Caco-2 (cell line): ENCODE measurements at regions not wholly inside any gene's neighbourhood (a gene's known extent, or its start where the extent isn't known, plus 50 kb on each side); places are given as distances from the start of the nearest gene placed in this dataset.

Source experiments
- BruUV-seq: library from RNA; stranded (reverse); fragments of 400-500 nt; replicated peaks from 2 replicates; lab custom pipeline; 2021; lab: Mats Ljungman, UMichigan
- CTCF ChIA-PET: fragments of 300-600 bp; sonication (Branson Sonifier 250); formaldehyde crosslinking; loops from one replicate; lab custom pipeline; 2022; ENCODE audit warnings: antibody characterized with exemption; lab: Charles Lee
- POLR2A ChIA-PET: fragments of 300-600 bp; sonication (Branson Sonifier 250); formaldehyde crosslinking; loops from one replicate; lab custom pipeline; 2022; ENCODE audit warnings: antibody characterized with exemption; lab: Charles Lee
- DNase-seq, 2 experiments: peaks; one replicate each; pipeline versions ENCODE4 v3.0.0 to v3.0.0-alpha.2; 2020 to 2022
- H3K27me3 ChIP-seq: replicated peaks from 2 replicates; pipeline ENCODE4 v1.6.0; 2011; ENCODE audit warnings: low read length; ENCODE audit not compliant: control insufficient read depth, insufficient read depth
- H3K36me3 ChIP-seq: 2 replicates; pipeline ENCODE4 v1.5.1; 2011; ENCODE audit warnings: low read length; ENCODE audit not compliant: control insufficient read depth, insufficient read depth
- H3K4me1 ChIP-seq: fragments of 250-450 bp; sonication (Bioruptor Pico); 2 replicates; pipeline ENCODE4 v1.5.1; 2020; ENCODE audit warnings: mild to moderate bottlenecking
- H3K4me3 ChIP-seq: 2 replicates; pipeline ENCODE4 v1.5.1; 2011; ENCODE audit warnings: low read depth, mild to moderate bottlenecking, control low read depth, low read length
- H3K9me3 ChIP-seq: fragments of 250-450 bp; sonication (Bioruptor Pico); 2 replicates; pipeline ENCODE4 v1.5.1; 2020; ENCODE audit warnings: mild to moderate bottlenecking, moderate library complexity
- H3K27ac Mint-ChIP-seq: one replicate; pipeline ENCODE4 v1.8.0; 2022; ENCODE audit warnings: mixed read lengths; ENCODE audit not compliant: unreplicated experiment
- H3K27me3 Mint-ChIP-seq: one replicate; pipeline ENCODE4 v1.8.0; 2022; ENCODE audit warnings: mixed read lengths; ENCODE audit not compliant: insufficient read depth, unreplicated experiment
- H3K36me3 Mint-ChIP-seq: one replicate; pipeline ENCODE4 v1.8.0; 2022; ENCODE audit warnings: mild to moderate bottlenecking, mixed read lengths; ENCODE audit not compliant: insufficient read depth, unreplicated experiment
- H3K4me1 Mint-ChIP-seq: one replicate; pipeline ENCODE4 v1.8.0; 2022; ENCODE audit warnings: low read depth, mixed read lengths; ENCODE audit not compliant: unreplicated experiment
- H3K4me3 Mint-ChIP-seq: one replicate; pipeline ENCODE4 v1.8.0; 2022; ENCODE audit warnings: mild to moderate bottlenecking, moderate library complexity, mixed read lengths; ENCODE audit not compliant: unreplicated experiment
- H3K9me3 Mint-ChIP-seq: one replicate; pipeline ENCODE4 v1.8.0; 2022; ENCODE audit warnings: mixed read lengths; ENCODE audit not compliant: unreplicated experiment
- CTCF ChIP-seq, 2 experiments: fragments of 200-600 bp in 1 of 2; IDR thresholded peaks; 1 replicate in 1 of 2; 2 replicates in 1 of 2; pipeline versions ENCODE4 v1.5.1 to v1.8.0; 2011 to 2022; ENCODE audit warnings: antibody characterized with exemption in 1 of 2, control low read depth in 1 of 2, inconsistent platforms in 1 of 2, low read depth in 1 of 2, low read length in 1 of 2, mild to moderate bottlenecking in 1 of 2, moderate library complexity in 1 of 2; ENCODE audit not compliant: insufficient read depth in 1 of 2, severe bottlenecking in 1 of 2, unreplicated experiment in 1 of 2
- intact Hi-C: fragments of 100-400 bp; cut with micrococcal nuclease; formaldehyde crosslinking; loops from one replicate; pipeline ENCODE4 v1.10.0; 2022; ENCODE audit not compliant: unreplicated experiment

GRCh38 chr11:112481431-112481830, 220.8 kb upstream of the PLET1 start:
- no TSS peak for BruUV-seq
- no peaks in the 10 kb centered on the region for H3K9me3 ChIP-seq
- Mint-ChIP-seq H3K27me3 (peaks cover 14% of the 10 kb centered on the region), H3K4me1 (no peaks in the 10 kb centered on the region), H3K36me3 (no peaks in the 10 kb centered on the region), H3K4me3 (no peak overlapping the region), H3K9me3 (no peaks in the 10 kb centered on the region), H3K27ac (no peak overlapping the region)
- no peaks in the 10 kb centered on the region for H3K4me1 ChIP-seq
- POLR2A ChIA-PET = no interaction called here
- no peak overlapping the region for H3K4me3 ChIP-seq
- 0 out of 2 replicates have a peak, but pooled peaks cover 2% of the 10 kb centered on the region for H3K27me3 ChIP-seq
- intact Hi-C loops = no loop called here
- CTCF ChIA-PET = no interaction called here
- no peak for TF ChIP-seq CTCF (IDR thresholded peaks at IDR 0.05; ENCODE audit: insufficient read depth in 1 of 2, low read depth in 1 of 2, low read length in 1 of 2, severe bottlenecking in 1 of 2, unreplicated experiment in 1 of 2)
- no peak for DNase-seq
- H3K36me3 ChIP-seq = no peaks in the 10 kb centered on the region

- no peaks in the 10 kb centered on the region for H3K36me3 ChIP-seq
- H3K36me3 Mint-ChIP-seq = no peaks in the 10 kb centered on the region
- H3K27me3 Mint-ChIP-seq = peaks cover 15% of the 10 kb centered on the region
- no peak for TF ChIP-seq CTCF (IDR thresholded peaks at IDR 0.05; ENCODE audit: insufficient read depth in 1 of 2, low read depth in 1 of 2, low read length in 1 of 2, severe bottlenecking in 1 of 2, unreplicated experiment in 1 of 2)
- no peak for DNase-seq
- no peaks in the 10 kb centered on the region for H3K9me3 ChIP-seq
- CTCF ChIA-PET = no interaction called here
- H3K4me1 Mint-ChIP-seq = no peaks in the 10 kb centered on the region
- 0 out of 2 replicates have a peak, but pooled peaks cover 2% of the 10 kb centered on the region for H3K27me3 ChIP-seq
- no peak overlapping the region for H3K4me3 ChIP-seq
- H3K9me3 Mint-ChIP-seq = no peaks in the 10 kb centered on the region
- no peak overlapping the region for H3K4me3 Mint-ChIP-seq
- no TSS peak for BruUV-seq
- H3K27ac Mint-ChIP-seq = no peak overlapping the region
- intact Hi-C loops = no loop called here
- no peaks in the 10 kb centered on the region for H3K4me1 ChIP-seq
- POLR2A ChIA-PET = no interaction called here
These were observed 221.2 kb upstream of the PLET1 start for GRCh38 chr11:112481893-112482292.

DNA sequence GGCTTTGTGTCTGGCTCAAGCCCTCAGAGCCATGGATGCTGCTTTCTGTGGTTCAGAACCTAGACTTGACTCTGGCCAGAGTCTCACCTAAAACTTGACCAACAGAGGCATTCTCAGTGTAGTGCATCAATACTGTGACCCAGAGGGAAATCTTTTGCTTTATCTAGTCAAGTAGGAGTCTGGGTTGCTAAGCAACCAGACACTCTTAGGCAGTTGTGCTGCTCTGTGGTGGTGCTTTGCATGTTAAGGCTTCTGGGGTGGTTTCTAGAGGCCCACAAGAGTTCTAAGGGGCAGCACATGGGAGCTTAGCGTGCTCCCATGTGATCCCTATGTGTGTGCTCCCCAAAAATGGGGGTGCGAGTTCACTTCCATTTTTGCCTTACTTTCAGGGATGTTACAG, 224.6 kb upstream of the PLET1 start:
- Histone ChIP-seq H3K4me1 (no peaks in the 10 kb centered on the region), H3K27me3 (0 out of 2 replicates have a peak, but pooled peaks cover 3% of the 10 kb centered on the region), H3K4me3 (no peak overlapping the region), H3K36me3 (no peaks in the 10 kb centered on the region), H3K9me3 (no peaks in the 10 kb centered on the region)
- Mint-ChIP-seq H3K9me3 (no peaks in the 10 kb centered on the region), H3K27ac (no peak overlapping the region), H3K4me3 (no peak overlapping the region), H3K27me3 (peaks cover 35% of the 10 kb centered on the region), H3K4me1 (no peaks in the 10 kb centered on the region), H3K36me3 (no peaks in the 10 kb centered on the region)
- no TSS peak for BruUV-seq
- intact Hi-C loops = no loop called here
- DNase-seq = no peak
- ChIA-PET CTCF (interaction anchor here (1.6 kb wide), 1 partner anchor 71 kb away, joined by 3 read pairs; no protein-coding TSS in a partner anchor), POLR2A (no interaction called here)
- TF ChIP-seq CTCF (IDR thresholded peaks at IDR 0.05; ENCODE audit: insufficient read depth in 1 of 2, low read depth in 1 of 2, low read length in 1 of 2, severe bottlenecking in 1 of 2, unreplicated experiment in 1 of 2) = no peak
